Dermis microvascular lymphatic vessel endothelial cell (primary cell): ENCODE measurements at regions not wholly inside any gene's neighbourhood (a gene's known extent, or its start where the extent isn't known, plus 50 kb on each side); places are given as distances from the start of the nearest gene placed in this dataset.
"Not testable (repeated sequence)": the region's sequence is repeated elsewhere in the genome, so short reads cannot be mapped to it uniquely, and the experiment has no call there.

ENCODE experiments used
- DNase-seq, 2 donors: peaks; one replicate each; pipeline versions ENCODE4 v3.0.0 to v3.0.0-alpha.2; 2010; ENCODE audit warnings: low read depth in 2 of 2

- DNase-seq, result no peak
Observed at GRCh38 chr6:128598571-128598970, 78.2 kb upstream of the PTPRK start.

GRCh38 chr6:128597956-128598355 is 77.6 kb upstream of the PTPRK start:
- DNase-seq, result no peak

- DNase-seq, result no peak
Observed at GRCh38 chr6:128597004-128597403, 76.6 kb upstream of the PTPRK start.

DNA sequence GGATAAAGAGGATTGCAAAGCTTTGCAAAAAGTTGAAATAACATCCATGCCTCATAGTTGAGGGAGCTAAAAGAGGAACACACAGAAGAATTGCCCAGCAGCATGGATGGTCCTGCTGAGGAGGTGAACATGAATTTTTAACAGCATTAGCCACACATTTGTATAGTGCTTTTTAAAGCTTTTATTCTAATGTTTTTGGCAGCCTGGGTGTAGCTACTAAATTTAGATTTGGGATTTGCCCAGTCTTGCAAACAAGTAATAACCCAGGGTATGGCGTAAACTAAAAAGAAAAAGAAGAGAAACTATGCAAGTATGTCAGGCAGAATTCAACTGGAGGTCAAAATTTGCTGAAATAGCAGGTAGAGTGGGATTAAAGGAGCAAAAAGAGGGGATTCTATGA is 75.1 kb upstream of the PTPRK start:
- no peak for DNase-seq

- DNase-seq, result no peak
Observed at GRCh38 chr6:128586095-128586494, 65.7 kb upstream of the PTPRK start.

DNA sequence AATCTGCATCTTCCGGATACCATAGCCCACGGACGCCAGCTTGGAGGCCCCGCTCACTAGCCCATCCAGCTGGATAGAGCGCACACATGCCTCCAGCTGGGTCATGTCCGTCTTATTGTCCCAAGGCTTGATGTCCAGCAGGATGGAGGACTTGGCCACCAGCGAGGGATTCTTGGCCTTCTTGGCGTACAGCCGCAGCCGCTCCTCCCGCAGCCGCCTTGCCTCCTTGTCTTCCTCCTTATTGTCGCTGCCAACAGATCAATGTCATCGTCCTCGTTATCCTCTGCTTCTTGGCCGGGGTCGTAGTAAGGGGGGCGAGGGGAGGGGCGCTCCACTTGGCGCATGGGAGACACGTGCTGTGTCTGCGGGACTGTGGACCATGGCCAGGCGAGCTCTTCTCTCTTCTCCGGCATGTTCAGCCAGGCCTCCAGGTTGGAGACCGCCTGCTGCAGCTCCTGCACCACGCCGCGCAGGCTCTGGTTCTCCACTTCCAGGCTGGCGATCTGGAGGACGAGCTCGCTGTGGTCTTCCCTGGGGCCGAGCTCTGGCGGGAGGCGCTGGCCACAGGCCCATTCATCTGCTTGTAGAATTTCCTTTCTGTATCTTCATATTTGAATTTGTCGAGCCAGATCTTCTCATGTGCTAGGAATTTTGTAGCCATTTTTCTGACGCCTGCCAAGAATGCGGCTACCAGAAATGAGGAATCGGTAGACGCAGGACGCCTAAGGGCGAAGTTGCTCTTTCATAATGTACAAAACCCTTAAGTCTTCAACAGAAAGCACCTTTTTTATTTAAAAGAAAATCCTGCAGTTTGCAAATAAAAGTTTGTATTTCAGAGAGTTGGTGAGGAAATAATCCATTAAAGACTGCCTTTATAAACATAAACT is 60.1 kb upstream of the PTPRK start:
- no peak for DNase-seq

DNA sequence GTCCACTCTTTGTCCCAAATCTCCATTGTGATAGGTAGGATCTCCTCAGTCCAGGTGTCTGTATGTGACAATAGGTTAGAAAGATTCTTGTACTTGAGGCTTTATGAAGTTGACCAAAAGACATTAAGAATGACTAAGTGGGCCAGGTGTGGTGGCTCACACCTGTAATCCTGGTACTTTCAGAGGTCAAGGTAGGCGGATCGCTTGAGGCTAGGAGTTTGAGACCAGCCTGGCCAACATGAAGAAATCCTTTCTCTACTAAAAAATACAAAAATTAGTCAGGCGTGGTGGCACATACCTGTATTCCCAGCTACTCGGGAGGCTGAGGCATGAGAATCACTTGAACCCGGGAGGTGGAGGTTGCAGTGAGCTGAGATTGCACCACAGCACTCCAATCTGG is 54.9 kb upstream of the PTPRK start:
- not testable (repeated sequence) for DNase-seq

DNA sequence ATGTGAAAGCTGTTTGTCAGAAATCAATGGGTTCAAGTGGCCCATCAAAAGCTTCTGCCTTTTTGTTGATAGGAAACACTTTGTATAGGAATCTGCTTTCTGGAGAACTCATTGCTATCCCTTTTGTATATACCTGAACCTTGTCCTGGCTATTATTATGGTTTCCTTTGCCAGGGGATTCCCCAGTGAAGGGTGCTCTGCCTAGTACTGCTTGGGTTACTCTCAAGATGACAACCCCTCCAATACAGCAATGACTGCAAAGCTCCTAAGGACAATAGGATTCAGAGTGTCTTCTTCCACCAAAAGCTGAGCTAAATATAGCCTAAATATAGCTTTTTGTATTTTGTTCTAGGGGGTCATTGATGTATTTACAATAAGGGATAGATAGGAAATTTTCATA is 54.0 kb upstream of the PTPRK start:
- no peak for DNase-seq

DNA sequence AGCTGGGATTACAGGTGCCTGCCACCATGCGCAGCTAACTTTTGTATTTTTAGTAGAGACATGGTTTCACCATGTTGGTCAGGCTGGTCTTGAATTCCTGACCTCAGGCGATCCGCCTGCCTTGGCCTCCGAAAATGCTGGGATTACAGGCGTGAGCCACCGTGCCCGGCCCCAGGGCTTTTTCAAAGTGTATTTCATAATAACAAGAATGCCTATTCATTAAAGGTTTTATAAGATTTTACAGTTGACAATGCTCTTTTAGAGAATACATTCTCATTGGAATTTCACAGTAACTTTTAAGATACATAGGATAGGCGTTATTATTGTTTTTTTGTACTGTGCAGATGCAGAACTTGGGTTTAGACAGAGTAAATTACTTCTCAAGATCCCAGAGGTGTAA is 52.6 kb upstream of the PTPRK start:
- DNase-seq, result no peak

- DNase-seq, result no peak
Observed at GRCh38 chr6:128572294-128572693, 51.9 kb upstream of the PTPRK start.

DNA sequence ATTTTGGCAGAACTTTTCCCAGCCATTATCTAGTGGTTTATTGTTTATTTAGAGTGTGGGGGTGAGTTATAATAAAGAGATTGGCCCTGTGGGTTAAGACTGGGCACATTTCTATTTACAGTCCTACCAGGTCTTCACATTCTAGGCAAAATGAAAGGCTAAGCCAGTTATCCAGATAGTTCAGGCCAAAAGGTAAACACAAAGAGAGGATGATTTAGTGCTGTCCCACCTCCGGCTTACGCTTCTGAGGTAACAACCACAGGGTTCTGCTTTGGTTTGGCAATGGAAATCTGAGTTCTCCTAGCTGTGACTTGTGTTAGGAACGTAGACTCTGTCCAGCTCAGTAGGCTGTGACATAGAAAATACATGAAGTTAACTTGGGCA is 50.3 kb upstream of the PTPRK start:
- no peak for DNase-seq

- peak; percentile 17 to 44 for DNase-seq
Observed at GRCh38 chr6:128569732-128570679, 49.6 kb upstream of the PTPRK start.
